T-helper 2 cell treated with Interferon-gamma antibody and Interleukin-4, amounts not matched to agents 5 μg/mL and 100 μg/mL, for 36 hours (primary cell): ENCODE measurements at regions not wholly inside any gene's neighbourhood (a gene's known extent, or its start where the extent isn't known, plus 50 kb on each side); places are given as distances from the start of the nearest gene placed in this dataset.

Experiments used
- DNase-seq: peaks from one replicate; pipeline ENCODE4 v3.0.0; 2021; ENCODE audit warnings: low spot score
- H3K27ac Mint-ChIP-seq: one replicate; pipeline ENCODE4 v1.8.0; 2021; ENCODE audit warnings: mild to moderate bottlenecking, mixed read lengths
- H3K27me3 Mint-ChIP-seq: one replicate; pipeline ENCODE4 v1.8.0; 2021; ENCODE audit warnings: low read depth, mixed read lengths
- H3K36me3 Mint-ChIP-seq: one replicate; pipeline ENCODE4 v1.8.0; 2021; ENCODE audit warnings: low read depth, mixed read lengths
- H3K4me1 Mint-ChIP-seq: one replicate; pipeline ENCODE4 v1.8.0; 2021; ENCODE audit warnings: low read depth, mixed read lengths
- H3K4me3 Mint-ChIP-seq: one replicate; pipeline ENCODE4 v1.8.0; 2022; ENCODE audit warnings: mild to moderate bottlenecking, moderate library complexity, mixed read lengths
- H3K9me3 Mint-ChIP-seq: one replicate; pipeline ENCODE4 v1.8.0; 2021; ENCODE audit warnings: mixed read lengths

DNA sequence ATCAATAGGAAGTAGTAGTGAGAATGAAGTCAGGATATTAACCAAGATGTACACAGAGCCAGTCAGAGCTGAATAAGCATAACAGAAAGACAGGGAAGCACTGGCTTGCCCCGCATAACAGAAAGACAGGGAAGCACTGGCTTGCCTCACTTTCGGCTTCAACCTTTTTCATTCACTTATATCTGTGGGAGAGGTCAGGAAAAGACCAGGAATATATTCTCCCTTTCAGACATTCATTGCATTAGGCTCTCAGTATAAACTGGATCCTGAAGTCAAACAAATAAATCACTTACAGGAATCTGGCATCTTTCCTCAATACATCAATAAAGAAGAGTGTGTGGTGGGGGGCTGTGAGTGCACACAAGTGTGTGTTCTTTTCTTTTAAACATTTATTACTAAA, 437.6 kb downstream of the C6orf118 start:
- H3K27ac Mint-ChIP-seq: no peak overlapping the region
- H3K9me3 Mint-ChIP-seq: peaks cover 37% of the 10 kb centered on the region
- H3K4me1 Mint-ChIP-seq: no peaks in the 10 kb centered on the region
- no peaks in the 10 kb centered on the region for H3K36me3 Mint-ChIP-seq
- DNase-seq: no peak
- no peaks in the 10 kb centered on the region for H3K27me3 Mint-ChIP-seq
- H3K4me3 Mint-ChIP-seq: no peak overlapping the region

- no peak overlapping the region for H3K27ac Mint-ChIP-seq
- peaks cover 44% of the 10 kb centered on the region for H3K9me3 Mint-ChIP-seq
- H3K36me3 Mint-ChIP-seq: no peaks in the 10 kb centered on the region
- H3K4me1 Mint-ChIP-seq: no peaks in the 10 kb centered on the region
- H3K27me3 Mint-ChIP-seq: no peaks in the 10 kb centered on the region
- DNase-seq: no peak
- H3K4me3 Mint-ChIP-seq: no peak overlapping the region
Measured at GRCh38 chr6:164870164-164870563, 439.2 kb downstream of the C6orf118 start.

- Mint-ChIP-seq H3K9me3 (peaks cover 20% of the 10 kb centered on the region), H3K27me3 (no peaks in the 10 kb centered on the region), H3K4me3 (no peak overlapping the region), H3K27ac (no peak overlapping the region), H3K4me1 (no peaks in the 10 kb centered on the region), H3K36me3 (no peaks in the 10 kb centered on the region)
- no peak for DNase-seq
Measured at GRCh38 chr6:164861967-164862366, 447.4 kb downstream of the C6orf118 start.

DNA sequence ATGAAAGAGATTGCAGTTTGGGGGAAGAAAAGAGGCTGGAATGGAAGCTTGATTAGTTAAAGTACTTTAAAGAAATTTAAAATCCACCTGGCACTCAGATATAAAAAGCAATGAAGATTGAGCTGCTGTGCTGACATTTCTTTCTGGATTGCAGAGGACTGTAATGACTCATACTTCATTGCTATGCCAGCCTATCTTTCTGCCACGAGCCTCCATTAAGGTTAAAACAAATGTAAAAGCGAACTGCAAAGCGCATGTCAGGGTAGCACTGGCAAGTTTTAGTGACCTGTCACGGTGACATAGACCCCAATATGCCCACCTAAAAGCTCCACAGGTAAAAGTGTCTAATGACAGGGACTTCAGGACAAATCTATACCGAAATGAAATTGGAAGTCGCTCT, 449.6 kb downstream of the C6orf118 start:
- no peak overlapping the region for H3K4me3 Mint-ChIP-seq
- H3K27ac Mint-ChIP-seq: no peak overlapping the region
- no peaks in the 10 kb centered on the region for H3K27me3 Mint-ChIP-seq
- no peak for DNase-seq
- H3K4me1 Mint-ChIP-seq: no peaks in the 10 kb centered on the region
- peaks cover 11% of the 10 kb centered on the region for H3K9me3 Mint-ChIP-seq
- H3K36me3 Mint-ChIP-seq: no peaks in the 10 kb centered on the region

DNA sequence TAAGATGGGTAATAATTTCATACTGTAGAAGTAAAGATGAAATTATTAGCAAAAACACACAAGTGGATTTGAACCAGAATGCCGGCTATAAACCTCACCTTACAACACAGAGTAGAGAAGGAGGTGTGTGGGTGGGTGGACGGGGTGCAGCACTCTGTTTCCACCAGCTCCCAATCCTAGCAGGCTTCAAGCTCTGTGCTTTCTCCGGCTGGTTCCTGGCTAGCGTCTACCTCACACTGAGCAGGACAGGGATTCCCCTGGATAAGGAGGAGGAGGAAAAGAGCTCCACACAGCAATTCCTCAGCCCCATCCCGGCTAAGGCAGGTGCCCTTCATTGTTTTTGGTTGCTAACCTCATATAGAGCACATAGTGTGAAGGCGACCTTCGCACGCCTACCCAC, 453.3 kb downstream of the C6orf118 start:
- Mint-ChIP-seq H3K4me3 (no peak overlapping the region), H3K27ac (no peak overlapping the region), H3K9me3 (peaks cover 5% of the 10 kb centered on the region), H3K4me1 (no peaks in the 10 kb centered on the region), H3K27me3 (no peaks in the 10 kb centered on the region), H3K36me3 (no peaks in the 10 kb centered on the region)
- DNase-seq: no peak

- H3K9me3 Mint-ChIP-seq: peaks cover 5% of the 10 kb centered on the region
- H3K27ac Mint-ChIP-seq: no peak overlapping the region
- no peak for DNase-seq
- H3K4me1 Mint-ChIP-seq: no peaks in the 10 kb centered on the region
- no peak overlapping the region for H3K4me3 Mint-ChIP-seq
- H3K27me3 Mint-ChIP-seq: no peaks in the 10 kb centered on the region
- H3K36me3 Mint-ChIP-seq: no peaks in the 10 kb centered on the region
Measured at GRCh38 chr6:164855281-164855680, 454.1 kb downstream of the C6orf118 start.

DNA sequence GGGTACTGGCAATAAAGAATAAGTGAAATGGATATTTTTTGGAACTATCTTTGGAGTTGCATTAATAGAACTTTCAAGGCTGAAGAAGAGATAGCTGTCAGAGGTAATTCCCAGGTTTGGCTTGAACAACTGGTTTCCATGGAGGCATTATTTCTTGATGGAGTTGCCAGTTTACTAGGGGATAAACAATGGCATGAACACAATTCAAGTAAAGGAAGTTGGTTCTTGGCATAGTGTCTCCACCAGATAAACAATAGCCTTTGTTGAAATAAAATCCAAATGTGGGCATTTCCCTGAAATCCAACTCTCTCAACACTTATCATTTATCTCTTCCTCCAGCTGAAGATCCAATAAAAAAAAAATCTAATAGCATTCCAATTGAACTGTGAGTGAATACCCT, 454.9 kb downstream of the C6orf118 start:
- H3K9me3 Mint-ChIP-seq: peaks cover 5% of the 10 kb centered on the region
- no peaks in the 10 kb centered on the region for H3K4me1 Mint-ChIP-seq
- no peaks in the 10 kb centered on the region for H3K27me3 Mint-ChIP-seq
- H3K27ac Mint-ChIP-seq: no peak overlapping the region
- no peak for DNase-seq
- H3K4me3 Mint-ChIP-seq: no peak overlapping the region
- H3K36me3 Mint-ChIP-seq: no peaks in the 10 kb centered on the region

GRCh38 chr6:164845773-164846172, 463.6 kb downstream of the C6orf118 start:
- H3K4me1 Mint-ChIP-seq: no peaks in the 10 kb centered on the region
- H3K27me3 Mint-ChIP-seq: no peaks in the 10 kb centered on the region
- no peaks in the 10 kb centered on the region for H3K36me3 Mint-ChIP-seq
- no peak overlapping the region for H3K27ac Mint-ChIP-seq
- peaks cover 22% of the 10 kb centered on the region for H3K9me3 Mint-ChIP-seq
- H3K4me3 Mint-ChIP-seq: no peak overlapping the region
- DNase-seq: no peak

DNA sequence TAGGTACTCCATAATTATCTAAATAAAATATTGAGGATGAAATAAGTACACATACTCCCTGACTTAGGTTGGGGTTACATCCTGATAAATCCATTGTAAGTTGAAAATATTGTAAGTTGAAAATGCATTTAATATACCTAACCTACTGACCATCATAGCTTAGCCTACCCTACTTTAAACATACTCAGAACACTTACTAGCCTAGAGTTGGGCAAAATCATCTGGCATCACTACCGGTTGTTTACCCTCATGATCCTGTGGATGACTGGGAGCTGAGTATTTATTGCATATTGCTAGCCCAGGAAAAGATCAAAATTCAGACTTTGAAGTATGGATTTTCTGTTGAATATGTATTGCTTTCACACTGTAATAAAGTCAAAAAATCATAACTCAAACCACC, 467.3 kb downstream of the C6orf118 start:
- no peak overlapping the region for H3K27ac Mint-ChIP-seq
- no peak overlapping the region for H3K4me3 Mint-ChIP-seq
- H3K27me3 Mint-ChIP-seq: no peaks in the 10 kb centered on the region
- DNase-seq: no peak
- H3K9me3 Mint-ChIP-seq: peaks cover 10% of the 10 kb centered on the region
- H3K36me3 Mint-ChIP-seq: no peaks in the 10 kb centered on the region
- H3K4me1 Mint-ChIP-seq: no peaks in the 10 kb centered on the region

DNA sequence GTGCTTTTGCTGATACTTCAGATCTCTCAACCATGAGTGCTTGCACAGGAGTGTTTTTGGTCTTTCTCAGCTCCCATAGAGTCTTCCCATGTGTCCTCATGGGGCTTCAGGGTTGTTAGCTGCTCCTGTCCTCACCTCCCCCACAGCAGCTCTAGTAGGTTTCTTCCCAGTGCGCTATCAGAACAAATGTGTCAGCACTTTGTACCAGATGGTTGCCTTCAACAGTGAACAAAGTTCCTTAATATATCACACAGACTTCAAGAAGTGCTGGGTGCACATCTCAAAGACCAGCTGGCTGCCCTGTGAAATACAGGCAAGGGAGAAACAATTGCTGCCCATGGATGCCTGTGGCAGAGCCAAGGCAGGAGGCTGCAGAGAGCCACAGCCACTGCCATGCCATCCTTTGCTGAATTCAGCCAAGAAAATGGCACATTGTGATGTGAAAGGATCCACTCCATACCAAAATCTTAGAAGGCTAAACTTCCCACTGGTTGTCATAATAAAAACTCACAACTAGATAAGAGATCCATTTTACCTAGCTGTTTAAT, 471.3 kb downstream of the C6orf118 start:
- no peaks in the 10 kb centered on the region for H3K36me3 Mint-ChIP-seq

DNA sequence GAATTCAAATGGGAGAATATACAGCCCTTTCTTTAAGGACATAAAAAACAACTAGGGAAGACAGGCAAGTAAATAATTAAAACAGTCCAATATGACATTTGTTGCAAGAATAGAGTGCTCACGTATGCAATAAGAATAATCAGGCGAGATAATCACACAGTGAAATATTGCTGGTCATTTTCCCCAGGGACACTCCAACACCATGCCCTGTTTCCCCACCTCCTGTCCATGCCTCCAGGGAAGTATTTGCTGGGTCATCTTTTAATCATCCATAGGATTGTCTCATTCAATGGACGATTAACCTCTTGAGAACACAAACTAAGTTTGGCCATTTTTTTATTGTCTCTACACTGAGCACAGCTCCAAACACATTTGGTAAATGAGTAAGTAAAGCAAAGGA, 472.9 kb downstream of the C6orf118 start:
- no peaks in the 10 kb centered on the region for H3K27me3 Mint-ChIP-seq
- no peak for DNase-seq
- no peak overlapping the region for H3K27ac Mint-ChIP-seq
- H3K4me3 Mint-ChIP-seq: no peak overlapping the region
- H3K9me3 Mint-ChIP-seq: peaks cover 15% of the 10 kb centered on the region
- H3K4me1 Mint-ChIP-seq: no peaks in the 10 kb centered on the region
- H3K36me3 Mint-ChIP-seq: no peaks in the 10 kb centered on the region

More for the DNA sequence above, 471.3 kb downstream of the C6orf118 start:
- no peaks in the 10 kb centered on the region for H3K4me1 Mint-ChIP-seq
- no peak overlapping the region for H3K4me3 Mint-ChIP-seq
- no peak overlapping the region for H3K27ac Mint-ChIP-seq
- H3K9me3 Mint-ChIP-seq: peaks cover 11% of the 10 kb centered on the region
- no peaks in the 10 kb centered on the region for H3K27me3 Mint-ChIP-seq
- no peak for DNase-seq

DNA sequence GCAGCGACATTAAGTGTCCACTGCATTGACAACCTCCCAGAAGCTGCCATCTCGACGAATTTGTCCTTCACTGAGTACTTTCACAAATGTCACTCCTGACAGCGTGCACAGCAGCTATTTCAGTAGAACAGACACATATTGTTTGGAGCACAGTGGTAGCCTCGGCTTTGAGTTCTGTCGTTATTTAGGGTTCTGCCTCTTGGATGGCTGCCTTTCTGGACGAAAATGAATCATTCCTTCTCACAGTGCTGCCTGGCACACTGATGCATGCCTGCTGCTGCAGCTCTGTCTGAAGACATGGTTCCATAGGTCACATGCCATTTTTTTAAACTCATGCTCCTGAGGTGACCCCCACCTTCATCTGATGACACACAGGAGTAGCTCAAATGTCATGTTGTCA, 477.0 kb downstream of the C6orf118 start:
- Mint-ChIP-seq H3K27me3 (no peaks in the 10 kb centered on the region), H3K9me3 (peaks cover 18% of the 10 kb centered on the region), H3K36me3 (no peaks in the 10 kb centered on the region), H3K27ac (no peak overlapping the region), H3K4me3 (no peak overlapping the region), H3K4me1 (no peaks in the 10 kb centered on the region)
- no peak for DNase-seq

GRCh38 chr6:164827537-164827936, 481.9 kb downstream of the C6orf118 start:
- no peaks in the 10 kb centered on the region for H3K4me1 Mint-ChIP-seq
- no peak overlapping the region for H3K27ac Mint-ChIP-seq

GRCh38 chr6:164826831-164827468, 482.5 kb downstream of the C6orf118 start:
- Mint-ChIP-seq H3K27me3 (no peaks in the 10 kb centered on the region), H3K4me1 (no peaks in the 10 kb centered on the region), H3K9me3 (peaks cover 21% of the 10 kb centered on the region), H3K36me3 (no peaks in the 10 kb centered on the region), H3K4me3 (no peak overlapping the region), H3K27ac (no peak overlapping the region)
- no peak for DNase-seq

More at GRCh38 chr6:164827537-164827936, 481.9 kb downstream of the C6orf118 start:
- H3K4me3 Mint-ChIP-seq: no peak overlapping the region
- peaks cover 21% of the 10 kb centered on the region for H3K9me3 Mint-ChIP-seq
- H3K27me3 Mint-ChIP-seq: no peaks in the 10 kb centered on the region
- no peak for DNase-seq
- H3K36me3 Mint-ChIP-seq: no peaks in the 10 kb centered on the region

GRCh38 chr6:164825386-164825785, 484.0 kb downstream of the C6orf118 start:
- no peaks in the 10 kb centered on the region for H3K27me3 Mint-ChIP-seq
- H3K36me3 Mint-ChIP-seq: no peaks in the 10 kb centered on the region
- H3K4me1 Mint-ChIP-seq: no peaks in the 10 kb centered on the region
- DNase-seq: no peak
- peaks cover 24% of the 10 kb centered on the region for H3K9me3 Mint-ChIP-seq
- H3K27ac Mint-ChIP-seq: no peak overlapping the region
- no peak overlapping the region for H3K4me3 Mint-ChIP-seq
